ENCODE measurements at regions not wholly inside any gene's neighbourhood (a gene's known extent, or its start where the extent isn't known, plus 50 kb on each side); places are given as distances from the start of the nearest gene placed in this dataset.

DNA sequence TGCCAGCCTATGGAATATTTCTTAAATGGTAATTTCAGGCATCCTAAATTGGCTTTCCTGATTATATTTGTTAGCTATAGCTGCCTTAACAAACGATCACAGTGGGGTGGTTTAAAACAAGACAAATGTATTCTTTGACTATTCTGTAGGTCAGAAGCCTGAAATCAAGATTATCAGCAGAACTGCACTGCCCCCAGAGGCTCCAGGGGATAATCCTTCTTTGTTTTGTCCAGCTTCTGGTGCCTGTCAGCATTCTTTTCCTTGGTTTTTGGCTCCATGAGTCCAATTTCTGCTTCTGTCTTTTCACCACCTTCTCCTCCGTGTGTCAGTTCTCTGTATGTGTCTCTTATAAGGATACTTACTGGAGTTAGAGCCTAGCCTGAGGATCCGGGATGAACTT, 1282.2 kb upstream of the USP15 start:
- TF ChIP-seq, protein P1, sequence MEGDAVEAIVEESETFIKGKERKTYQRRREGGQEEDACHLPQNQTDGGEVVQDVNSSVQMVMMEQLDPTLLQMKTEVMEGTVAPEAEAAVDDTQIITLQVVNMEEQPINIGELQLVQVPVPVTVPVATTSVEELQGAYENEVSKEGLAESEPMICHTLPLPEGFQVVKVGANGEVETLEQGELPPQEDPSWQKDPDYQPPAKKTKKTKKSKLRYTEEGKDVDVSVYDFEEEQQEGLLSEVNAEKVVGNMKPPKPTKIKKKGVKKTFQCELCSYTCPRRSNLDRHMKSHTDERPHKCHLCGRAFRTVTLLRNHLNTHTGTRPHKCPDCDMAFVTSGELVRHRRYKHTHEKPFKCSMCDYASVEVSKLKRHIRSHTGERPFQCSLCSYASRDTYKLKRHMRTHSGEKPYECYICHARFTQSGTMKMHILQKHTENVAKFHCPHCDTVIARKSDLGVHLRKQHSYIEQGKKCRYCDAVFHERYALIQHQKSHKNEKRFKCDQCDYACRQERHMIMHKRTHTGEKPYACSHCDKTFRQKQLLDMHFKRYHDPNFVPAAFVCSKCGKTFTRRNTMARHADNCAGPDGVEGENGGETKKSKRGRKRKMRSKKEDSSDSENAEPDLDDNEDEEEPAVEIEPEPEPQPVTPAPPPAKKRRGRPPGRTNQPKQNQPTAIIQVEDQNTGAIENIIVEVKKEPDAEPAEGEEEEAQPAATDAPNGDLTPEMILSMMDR (IDR thresholded peaks at IDR 0.05): no peak
- TF ChIP-seq POLR2A (IDR thresholded peaks at IDR 0.05) (no peak), POLR2AphosphoS5 (IDR thresholded peaks at IDR 0.05) (no peak)

Measured in prostate gland (tissue), 2 donors.